ENCODE measurements at regions not wholly inside any gene's neighbourhood (a gene's known extent, or its start where the extent isn't known, plus 50 kb on each side); places are given as distances from the start of the nearest gene placed in this dataset.

DNA sequence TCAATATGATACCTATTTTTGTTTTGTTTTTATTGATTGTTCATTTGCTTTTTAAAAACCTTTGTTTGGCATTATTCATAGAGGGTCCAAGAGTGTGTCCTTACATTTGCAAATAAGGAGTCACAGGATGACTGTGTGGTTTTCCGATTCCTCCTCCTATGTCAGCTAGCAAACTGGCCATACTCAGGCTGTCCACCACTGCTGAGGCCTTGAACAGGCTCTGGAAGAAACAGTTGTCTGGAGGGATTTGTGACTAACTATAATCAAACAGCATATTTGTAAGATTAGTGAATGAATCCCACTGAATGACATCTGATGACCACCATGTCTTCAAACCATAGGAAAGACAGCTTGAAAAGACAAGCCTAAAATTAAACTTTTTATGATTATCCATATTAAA lies 423.4 kb upstream of the ATP11B start:
- H3K27ac ChIP-seq (replicated peaks), result no peak overlapping the region
- no peak for TF ChIP-seq CTCF (IDR thresholded peaks at IDR 0.05; ENCODE audit: insufficient read depth, low read length)
- TF ChIP-seq SPI1 (IDR thresholded peaks at IDR 0.05; ENCODE audit: borderline replicate concordance, low read depth), result no peak
- TF ChIP-seq REST (IDR thresholded peaks at IDR 0.05; ENCODE audit: insufficient replicate concordance, low read depth), result no peak
- no peak for TF ChIP-seq GABPA (IDR thresholded peaks at IDR 0.05; ENCODE audit: low read depth)
- no peak for TF ChIP-seq POLR2AphosphoS5 (IDR thresholded peaks at IDR 0.05; ENCODE audit: low read depth)
- H3K4me3 ChIP-seq (replicated peaks; ENCODE audit: insufficient read depth, low read length), result no peak overlapping the region
- no peak for DNase-seq (ENCODE audit: low read depth in 1 of 2, low spot score in 1 of 2)
- peaks cover 2% of the 10 kb centered on the region for H3K27me3 ChIP-seq (ENCODE audit: insufficient read depth, poor library complexity, severe bottlenecking)

- TF ChIP-seq SPI1 (IDR thresholded peaks at IDR 0.05; ENCODE audit: borderline replicate concordance, low read depth) (no peak), REST (IDR thresholded peaks at IDR 0.05; ENCODE audit: insufficient replicate concordance, low read depth) (no peak), POLR2AphosphoS5 (IDR thresholded peaks at IDR 0.05; ENCODE audit: low read depth) (no peak), GABPA (IDR thresholded peaks at IDR 0.05; ENCODE audit: low read depth) (no peak), CTCF (IDR thresholded peaks at IDR 0.05; ENCODE audit: insufficient read depth, low read length) (no peak)
- Histone ChIP-seq H3K27me3 (ENCODE audit: insufficient read depth, poor library complexity, severe bottlenecking) (peaks cover 2% of the 10 kb centered on the region), H3K27ac (replicated peaks) (no peak overlapping the region), H3K4me3 (replicated peaks; ENCODE audit: insufficient read depth, low read length) (no peak overlapping the region)
- DNase-seq (ENCODE audit: low read depth in 1 of 2, low spot score in 1 of 2), result no peak
Measured at GRCh38 chr3:182370949-182371348, 422.4 kb upstream of the ATP11B start.

GRCh38 chr3:182375916-182376315 lies 417.4 kb upstream of the ATP11B start:
- peaks cover 2% of the 10 kb centered on the region for H3K27me3 ChIP-seq (ENCODE audit: insufficient read depth, poor library complexity, severe bottlenecking)
- TF ChIP-seq CTCF (IDR thresholded peaks at IDR 0.05; ENCODE audit: insufficient read depth, low read length), result no peak
- TF ChIP-seq SPI1 (IDR thresholded peaks at IDR 0.05; ENCODE audit: borderline replicate concordance, low read depth), result no peak
- TF ChIP-seq POLR2AphosphoS5 (IDR thresholded peaks at IDR 0.05; ENCODE audit: low read depth), result no peak
- no peak for TF ChIP-seq GABPA (IDR thresholded peaks at IDR 0.05; ENCODE audit: low read depth)
- H3K4me3 ChIP-seq (replicated peaks; ENCODE audit: insufficient read depth, low read length), result no peak overlapping the region
- no peak for DNase-seq (ENCODE audit: low read depth in 1 of 2, low spot score in 1 of 2)
- H3K27ac ChIP-seq (replicated peaks), result no peak overlapping the region

All from HL-60 (cell line).